Stimulated activated CD4-positive, alpha-beta T cell treated with anti-CD3 and anti-CD28 coated beads, TNF-alpha, amount 100 ng/mL, for 1 hour (primary cell): ENCODE measurements at regions not wholly inside any gene's neighbourhood (a gene's known extent, or its start where the extent isn't known, plus 50 kb on each side); places are given as distances from the start of the nearest gene placed in this dataset.

ENCODE experiments used
- DNase-seq, 3 donors: peaks; one replicate each; pipeline ENCODE4 v3.0.0-alpha.2; 2020; ENCODE audit warnings: low read depth in 3 of 3, low spot score in 1 of 3

GRCh38 chr10:10930979-10931743 is 86.5 kb upstream of the CELF2 start:
- no peak for DNase-seq

DNA sequence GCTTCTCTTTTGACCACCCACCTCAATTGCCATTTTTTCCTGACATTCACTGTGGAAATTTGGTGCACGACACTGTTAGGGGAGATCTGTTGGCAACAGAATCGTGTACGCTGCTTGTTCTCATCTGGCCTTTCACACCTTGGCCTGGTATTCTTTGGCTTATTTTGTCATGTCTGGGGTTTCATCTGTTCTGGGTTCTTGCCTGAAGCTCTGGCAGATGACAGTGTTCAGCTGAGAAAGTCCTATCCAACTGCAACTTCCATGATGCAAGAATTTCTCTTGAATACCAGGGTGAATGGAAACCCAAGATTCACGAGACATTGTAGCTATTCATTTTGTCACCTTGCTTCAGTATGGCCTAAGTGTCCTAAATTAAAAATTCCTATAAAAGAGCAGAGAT is 82.6 kb upstream of the CELF2 start:
- DNase-seq, result no peak

GRCh38 chr10:10938676-10939075 is 79.0 kb upstream of the CELF2 start:
- DNase-seq, result no peak

DNA sequence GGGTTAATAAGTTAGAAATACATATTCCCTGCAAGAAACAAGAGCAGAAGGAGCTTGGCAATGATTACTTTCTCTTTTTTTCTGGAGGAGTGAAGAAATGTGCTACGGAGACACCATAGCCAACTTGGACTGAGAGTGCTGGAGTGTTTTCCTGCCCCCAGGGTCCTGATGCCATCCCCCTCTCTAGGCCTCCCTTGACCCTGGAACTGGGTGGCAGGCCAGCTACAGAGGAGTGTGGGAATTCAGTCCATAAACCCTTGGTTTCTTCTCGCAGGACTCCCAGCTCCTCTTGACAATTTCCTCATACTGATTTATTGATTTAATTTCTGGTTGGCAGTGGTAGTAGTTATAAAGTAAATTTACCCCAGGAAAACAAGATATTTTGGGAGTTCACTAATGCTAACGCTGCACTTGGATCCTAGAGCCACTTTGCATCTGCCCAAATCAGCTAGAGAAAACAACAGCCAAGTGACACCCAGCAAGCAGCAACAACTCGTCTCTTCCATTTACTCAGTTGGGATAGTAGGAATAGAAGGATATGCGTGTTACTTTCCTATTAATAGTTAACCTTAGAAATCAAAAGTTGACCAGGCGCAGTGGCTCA is 76.4 kb upstream of the CELF2 start:
- no peak for DNase-seq

DNA sequence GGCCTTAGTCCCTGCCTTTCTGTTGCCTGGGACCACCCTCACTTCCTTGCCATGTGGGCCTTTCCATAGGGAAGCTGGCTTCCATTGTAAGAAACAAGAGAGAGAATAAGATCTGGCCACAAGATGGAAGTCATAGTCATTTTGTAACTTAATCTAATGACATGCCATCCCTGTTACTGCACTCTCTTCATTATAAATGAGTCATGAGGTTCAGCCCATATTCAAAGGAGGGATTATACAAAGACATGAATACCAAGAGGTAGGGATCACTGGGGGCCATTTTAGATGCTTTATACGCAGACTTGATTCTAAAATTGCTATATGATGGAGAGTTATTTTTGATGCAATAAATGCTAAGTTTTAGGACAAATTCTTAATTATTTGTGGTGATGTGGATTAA is 75.2 kb upstream of the CELF2 start:
- no peak for DNase-seq

GRCh38 chr10:10946081-10946480 is 71.6 kb upstream of the CELF2 start:
- no peak for DNase-seq

DNA sequence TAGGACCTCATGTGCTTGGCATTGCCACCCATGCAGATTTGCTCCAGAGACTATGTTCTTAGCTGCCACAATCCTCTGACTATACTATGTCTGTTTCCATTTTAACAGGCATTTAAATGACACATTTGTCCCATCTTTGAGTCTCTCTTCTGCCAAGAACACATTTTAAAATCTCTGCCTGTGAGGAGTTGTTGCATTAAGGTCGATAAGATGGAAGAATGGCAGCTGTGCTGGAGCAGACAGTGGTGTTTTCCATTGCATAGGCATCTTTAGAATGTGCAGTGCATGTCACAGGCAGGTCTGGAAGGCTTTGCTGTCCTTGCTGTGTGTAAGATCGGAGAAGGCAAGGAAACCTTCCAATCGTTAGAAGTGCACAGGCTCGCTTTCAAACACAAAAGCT is 70.9 kb upstream of the CELF2 start:
- no peak for DNase-seq

DNA sequence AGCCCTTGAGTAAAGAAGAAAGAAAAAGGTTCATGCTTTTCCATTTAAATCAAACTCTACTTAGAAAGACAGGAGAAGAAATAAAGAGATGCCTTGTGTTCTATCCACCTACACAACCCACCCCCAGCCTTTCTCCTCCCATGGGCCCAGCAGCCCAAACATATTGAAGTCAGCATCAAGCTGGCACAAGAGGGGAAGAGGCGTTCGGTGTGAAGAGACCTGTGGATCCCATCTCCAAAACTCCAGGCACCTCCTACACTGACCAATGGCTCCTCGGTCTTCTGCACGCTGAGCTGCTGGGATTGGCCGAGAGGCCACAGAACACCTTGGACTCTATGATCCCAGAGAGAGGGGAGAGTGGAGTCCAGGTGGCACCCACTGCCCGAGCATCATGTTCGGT is 66.0 kb upstream of the CELF2 start:
- no peak for DNase-seq

DNA sequence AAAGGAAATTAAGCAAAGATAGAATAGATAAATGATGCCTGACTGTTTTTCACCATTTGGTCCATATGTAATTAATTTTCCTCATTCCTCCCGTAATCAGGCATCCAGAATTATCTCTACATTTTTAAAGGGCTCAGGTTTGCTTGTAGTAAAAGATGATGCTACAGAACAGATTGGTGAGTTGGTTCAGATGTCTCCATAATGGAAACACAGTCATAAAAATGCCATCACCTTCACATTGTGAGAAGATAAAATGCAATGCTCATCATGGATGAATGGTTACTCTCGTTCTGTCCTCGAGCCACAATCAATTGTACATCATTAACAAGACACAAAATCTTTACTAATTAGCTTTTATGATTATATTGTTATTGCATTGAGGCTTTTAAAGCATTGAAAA is 64.9 kb upstream of the CELF2 start:
- DNase-seq, result no peak

DNA sequence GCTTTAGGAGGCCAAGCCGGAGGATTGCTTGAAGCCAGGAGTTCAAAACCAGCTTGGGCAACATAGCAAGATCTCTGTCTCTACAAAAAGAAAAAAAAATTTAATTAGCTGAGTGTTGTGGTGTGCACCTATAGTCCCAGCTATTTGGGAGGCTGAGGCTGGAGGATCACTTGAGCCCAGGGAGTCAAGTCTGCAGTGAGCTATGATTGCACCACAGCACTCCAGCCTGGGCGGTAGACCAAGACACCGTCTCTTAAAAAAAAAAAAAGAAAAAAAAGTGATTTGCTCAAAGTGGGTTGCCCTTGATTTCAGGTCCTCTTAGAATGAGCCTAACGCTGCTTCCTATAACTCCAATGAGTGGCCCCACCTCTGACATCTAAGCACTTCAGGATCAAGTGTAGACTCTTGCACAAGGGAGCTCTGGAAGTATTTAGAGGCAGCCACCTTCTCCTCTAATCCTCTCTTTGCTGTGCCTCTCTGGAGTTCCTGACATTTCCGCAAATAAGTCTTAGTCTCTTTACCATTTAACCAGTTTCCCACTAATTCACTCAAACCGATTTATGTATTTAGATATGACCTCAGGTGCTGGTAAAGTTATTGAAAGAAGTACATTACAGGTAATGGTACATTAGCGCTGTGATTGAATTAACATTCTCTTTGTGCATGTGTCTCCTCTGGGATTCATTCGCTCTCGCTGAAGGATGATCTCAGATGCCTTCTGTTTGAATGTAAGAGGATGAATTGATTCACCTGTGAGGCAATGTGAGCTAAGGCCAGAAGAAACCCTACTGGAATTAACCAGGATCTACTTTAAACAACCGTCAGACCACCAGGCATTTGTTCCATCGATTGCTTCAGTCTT is 60.8 kb upstream of the CELF2 start:
- no peak for DNase-seq

DNA sequence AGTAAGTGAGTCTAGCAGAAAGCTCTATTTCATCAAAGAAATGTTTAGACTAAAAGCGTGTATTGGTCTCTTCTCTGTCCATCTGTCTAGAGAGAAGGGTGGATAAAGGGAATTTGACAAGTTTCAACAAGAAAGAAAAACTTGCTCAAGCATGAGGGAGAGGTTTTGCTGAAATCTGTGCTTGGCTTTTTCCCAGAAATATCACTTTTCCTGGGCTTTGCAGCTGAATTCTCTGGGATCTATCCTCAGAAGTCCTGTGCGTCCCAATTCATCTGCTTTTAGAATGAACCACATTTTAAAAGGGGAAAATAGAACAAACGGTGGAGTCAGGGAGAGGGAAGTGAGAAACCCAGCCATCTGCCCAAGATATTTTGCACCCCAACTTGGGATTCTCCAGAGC is 59.6 kb upstream of the CELF2 start:
- no peak for DNase-seq

- no peak for DNase-seq
Observed at GRCh38 chr10:10959666-10960065, 58.0 kb upstream of the CELF2 start.

DNA sequence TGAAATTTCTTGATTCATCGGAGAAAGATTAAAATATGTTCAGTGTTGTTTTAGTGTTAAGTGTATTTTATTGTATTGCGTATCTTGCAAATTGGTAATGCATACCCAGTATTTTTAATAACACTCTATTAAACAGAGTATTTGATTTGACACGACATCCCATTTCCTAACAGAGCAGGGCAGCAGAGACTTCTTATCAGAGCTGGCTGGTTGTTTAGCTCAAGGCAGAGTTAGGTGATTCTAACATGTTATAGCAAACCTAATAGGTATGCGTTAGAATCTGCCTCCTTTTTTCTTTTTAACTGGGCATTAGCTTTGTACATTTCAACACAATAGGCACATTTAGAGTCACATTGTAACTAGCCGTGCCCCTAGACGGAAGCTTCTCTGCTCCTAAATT is 57.1 kb upstream of the CELF2 start:
- no peak for DNase-seq

GRCh38 chr10:10961072-10961471 is 56.6 kb upstream of the CELF2 start:
- no peak for DNase-seq

- DNase-seq, result no peak
Observed at GRCh38 chr10:10967029-10967428, 50.6 kb upstream of the CELF2 start.

GRCh38 chr10:10967581-10968256 is 50.0 kb upstream of the CELF2 start:
- no peak for DNase-seq
